Stimulated activated CD4-positive, alpha-beta T cell treated with anti-CD3 and anti-CD28 coated beads, Interleukin-15, amount 100 ng/mL, for 1 hour (primary cell): ENCODE measurements at regions not wholly inside any gene's neighbourhood (a gene's known extent, or its start where the extent isn't known, plus 50 kb on each side); places are given as distances from the start of the nearest gene placed in this dataset.

Experiments
- DNase-seq, 2 donors: peaks; one replicate each; pipeline ENCODE4 v3.0.0-alpha.2; 2020; ENCODE audit warnings: low read depth in 1 of 2, low spot score in 1 of 2

DNA sequence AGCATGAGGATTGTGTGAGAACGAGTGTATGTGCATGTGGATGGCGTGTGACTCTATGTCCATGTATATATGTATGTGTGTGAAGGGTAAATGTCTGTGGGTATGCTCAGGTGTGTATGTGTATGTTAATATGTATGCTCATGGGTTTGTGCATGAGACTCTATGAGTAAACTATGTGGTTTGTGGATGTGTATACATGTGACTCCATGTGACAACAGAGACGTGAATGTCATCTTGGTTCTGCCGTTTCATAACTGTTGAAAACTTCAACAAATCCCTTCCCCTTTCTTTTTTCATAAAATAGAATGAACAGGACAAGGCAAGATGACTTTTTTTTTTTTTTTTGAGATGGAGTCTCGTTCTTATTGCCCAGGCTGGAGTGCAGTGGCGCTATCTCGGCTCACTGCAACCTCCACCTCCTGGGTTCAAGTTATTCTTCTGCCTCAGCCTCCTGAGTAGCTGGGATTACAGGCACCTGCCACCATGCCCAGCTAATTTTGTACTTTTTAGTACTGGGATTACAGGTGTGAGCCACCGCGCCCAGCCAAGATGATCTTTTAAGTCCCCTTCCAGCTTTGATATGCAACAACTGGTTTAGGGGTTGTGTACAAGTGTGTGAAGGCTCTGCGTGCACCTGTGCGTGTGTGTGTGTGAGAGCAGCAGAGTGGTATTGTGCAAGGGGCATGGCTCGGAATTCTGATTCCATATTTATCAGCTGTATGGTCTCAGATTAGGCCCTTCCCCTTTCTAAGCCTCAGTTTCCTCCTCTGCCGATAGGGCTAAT is 106.3 kb downstream of the EBNA1BP2 start:
- no peak for DNase-seq

DNA sequence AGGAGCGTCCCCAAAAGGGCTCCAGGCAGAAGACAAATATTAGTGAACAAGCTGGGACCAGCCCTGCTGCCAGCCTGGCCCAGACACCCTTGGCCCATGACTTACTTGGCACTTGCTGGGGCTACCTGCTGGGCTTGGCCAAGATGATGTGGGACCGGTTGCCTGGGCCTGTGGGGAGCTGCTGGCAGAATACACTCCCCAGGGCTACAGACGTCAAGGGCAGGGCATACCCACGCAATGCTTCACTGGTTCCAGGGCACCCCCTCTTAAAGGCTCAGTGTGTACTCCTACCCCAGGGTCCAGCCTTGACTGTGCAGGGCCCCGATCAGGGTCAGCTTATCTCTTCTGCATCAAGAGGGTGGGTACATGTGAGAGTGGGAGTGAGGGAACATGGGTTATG is 106.5 kb upstream of the SLC2A1 start:
- DNase-seq: no peak

DNA sequence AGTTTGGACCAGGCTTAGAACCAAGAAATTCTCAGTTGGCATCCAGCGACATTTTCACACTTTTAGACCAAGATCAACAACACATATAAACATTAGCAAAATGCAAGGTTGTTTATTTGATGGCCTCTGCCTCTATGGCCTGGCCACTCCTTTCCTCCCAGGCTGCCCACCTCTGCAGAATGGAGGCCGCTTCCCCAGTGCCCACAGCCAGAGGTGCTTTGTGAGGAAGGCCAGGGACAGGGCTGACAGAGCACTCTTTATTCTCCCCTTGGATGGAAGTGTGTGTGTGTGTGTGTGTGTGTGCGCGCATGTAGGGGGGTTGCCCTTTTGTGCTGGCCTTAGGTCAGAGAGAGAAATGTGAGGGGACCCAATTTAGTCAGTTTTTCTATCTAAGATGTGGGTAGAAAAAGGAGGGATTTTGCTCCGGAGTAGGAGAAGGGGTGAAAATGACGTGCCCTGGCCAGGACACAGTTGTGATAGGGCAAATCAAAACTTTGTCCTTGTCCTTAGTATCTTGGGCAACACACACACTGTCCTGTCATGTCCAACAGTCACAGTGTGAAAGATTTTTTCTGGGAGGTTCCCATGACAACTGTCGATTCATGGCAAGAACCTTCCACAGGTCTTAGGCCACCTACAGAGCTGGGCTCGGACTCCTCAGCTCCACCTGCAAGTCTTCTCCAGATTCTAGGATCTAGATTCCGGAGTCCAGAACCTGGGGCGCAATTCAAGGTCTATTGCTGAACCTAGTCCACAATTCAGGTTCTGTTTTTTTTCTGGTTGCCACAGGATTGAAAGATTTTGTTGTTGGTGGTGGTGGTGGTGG is 104.9 kb upstream of the SLC2A1 start:
- no peak for DNase-seq

DNA sequence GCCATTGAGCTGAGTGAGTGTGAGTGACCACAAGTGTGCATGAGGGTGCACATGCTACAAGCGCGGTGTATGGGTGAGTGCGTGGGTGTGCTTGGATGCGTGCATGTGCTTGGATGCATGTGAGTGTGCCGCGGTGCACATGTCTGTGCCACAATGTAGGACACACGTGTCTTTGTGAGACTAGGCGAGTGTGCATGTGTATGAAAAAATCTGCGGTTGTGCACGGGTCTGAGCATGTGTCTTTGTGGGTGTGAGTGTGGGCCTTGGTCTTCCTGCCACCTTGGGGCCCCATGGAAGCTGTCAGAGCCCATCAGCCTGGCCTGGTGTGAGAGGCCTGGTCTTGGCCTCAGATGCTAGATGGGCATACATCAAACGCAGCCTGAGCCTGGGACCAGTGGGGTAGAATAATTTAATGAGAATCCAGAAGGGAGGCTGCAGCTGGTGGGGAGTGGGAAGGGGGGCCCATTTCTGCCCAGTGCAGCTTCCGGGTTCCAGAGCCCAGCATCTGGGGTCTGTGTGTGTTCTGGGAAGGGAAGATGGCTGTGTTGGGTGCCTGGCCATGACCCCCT is 103.9 kb upstream of the SLC2A1 start:
- no peak for DNase-seq

DNA sequence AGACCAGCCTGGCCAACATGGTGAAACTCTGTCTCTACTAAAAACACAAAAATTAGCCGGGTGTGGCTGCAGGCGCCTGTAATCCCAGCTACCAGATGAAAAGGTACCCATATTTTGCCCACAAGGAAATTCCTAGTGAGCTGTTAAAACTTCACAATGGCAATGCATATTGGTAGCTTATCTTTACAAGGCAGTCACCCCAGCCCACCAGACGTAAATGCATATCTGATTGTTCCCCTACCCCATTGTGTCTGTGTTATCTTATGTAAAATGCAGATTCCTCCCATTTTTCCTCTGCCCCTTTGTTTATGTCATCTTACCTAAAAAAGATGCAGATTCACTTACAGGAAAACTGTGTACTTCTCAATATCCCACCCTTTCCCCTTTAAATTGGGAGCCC is 103.1 kb upstream of the SLC2A1 start:
- DNase-seq: no peak

DNA sequence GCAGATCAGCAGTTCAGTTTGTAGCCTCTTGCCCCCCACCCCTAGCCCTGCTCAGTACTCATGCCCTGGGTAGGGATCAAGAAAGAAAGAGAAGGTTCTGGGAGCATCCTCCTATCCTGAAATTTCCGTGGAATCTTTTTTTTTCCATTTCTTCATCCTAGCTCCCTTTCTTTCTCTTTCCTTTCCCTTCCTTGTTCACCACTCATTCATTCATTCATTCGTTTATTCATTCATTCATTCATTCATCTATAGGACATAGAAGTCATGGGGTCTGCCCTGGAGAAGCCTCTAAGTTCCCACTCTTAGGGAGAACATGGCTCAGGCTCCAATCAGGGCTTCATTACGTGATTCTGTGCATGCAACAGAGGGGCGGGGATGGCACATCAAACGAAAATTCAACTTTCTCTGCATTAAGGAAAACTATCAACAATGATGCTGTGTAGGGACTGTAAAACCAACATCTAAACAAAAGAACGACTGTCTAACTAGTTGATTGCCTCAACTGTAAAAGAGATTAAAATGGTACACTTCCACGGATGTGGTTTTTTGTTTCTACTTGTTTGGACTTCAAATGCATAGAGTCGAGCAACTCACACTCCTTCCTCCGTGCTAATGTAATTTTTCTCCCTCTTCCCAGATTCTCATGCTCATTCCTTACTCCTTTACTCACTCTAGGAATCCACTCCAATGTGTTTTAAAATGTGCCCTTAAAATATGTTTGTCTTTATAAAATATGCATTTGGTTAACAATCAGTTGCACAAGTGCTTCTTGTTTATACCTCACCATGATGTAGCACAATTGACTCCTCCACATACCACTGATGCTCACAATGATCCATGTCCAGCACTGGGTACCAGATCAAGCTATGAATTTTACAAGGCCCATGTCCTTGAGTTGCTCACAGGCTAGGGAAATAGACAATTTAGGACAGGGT is 101.2 kb upstream of the SLC2A1 start:
- DNase-seq: no peak

DNA sequence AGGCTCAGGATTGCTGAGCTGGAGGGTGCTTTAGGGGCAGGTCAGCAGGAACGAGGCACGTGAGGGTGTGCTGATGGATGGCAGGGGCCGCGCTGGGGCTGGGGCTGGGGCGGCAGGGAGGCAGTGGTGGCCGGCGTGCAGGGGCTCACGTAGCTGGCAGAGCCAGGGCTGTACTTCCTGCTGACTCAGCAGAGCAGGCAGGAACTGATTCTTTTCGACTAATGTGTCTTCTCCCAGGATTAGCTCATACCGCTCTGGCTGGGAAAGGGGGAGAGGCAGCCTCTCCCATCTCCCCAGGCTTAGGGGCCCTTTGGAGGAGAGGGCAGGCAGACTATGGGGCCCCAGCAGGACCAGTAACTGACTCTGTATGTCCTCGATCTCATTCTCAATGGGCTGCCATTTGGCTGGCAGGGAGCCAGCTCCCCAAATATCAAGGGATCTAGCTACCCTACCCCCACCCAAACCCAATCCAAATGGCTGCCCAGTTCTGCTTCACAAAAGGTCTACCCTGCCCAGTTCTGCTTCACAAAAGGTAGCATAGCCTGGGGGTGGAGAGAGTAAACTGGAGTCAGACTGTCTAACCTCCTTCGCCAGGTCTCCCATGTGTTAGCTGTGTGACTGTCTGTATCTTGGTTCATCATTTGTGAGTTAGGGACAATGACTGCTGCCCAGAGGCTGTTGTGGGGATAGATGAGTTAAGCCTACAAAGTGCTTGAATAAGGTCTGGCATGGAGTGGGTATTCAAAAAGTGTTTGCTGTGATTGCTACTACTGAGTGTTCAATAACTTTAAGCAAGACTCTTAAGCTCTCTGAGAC is 100.1 kb upstream of the SLC2A1 start:
- DNase-seq: no peak

DNA sequence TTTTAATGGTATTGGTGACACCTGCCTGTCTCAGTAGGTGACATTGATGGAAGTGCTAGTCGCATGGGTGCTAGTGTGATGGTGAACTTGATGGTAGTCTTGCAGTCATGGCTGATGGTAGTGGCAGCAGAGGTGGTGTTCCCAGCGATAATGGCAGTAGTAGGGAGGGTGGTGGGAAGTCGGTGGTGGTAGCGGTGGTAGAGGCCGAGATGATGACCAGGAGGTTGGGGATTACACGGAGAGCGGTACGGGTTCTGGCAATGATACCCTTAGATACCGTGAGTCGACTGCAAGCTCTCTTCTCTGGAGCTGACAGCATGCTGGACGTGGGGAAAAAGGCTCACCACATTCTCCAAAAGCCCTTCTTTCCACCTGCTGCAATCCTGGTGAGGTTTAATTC is 99.4 kb upstream of the SLC2A1 start:
- DNase-seq: no peak

DNA sequence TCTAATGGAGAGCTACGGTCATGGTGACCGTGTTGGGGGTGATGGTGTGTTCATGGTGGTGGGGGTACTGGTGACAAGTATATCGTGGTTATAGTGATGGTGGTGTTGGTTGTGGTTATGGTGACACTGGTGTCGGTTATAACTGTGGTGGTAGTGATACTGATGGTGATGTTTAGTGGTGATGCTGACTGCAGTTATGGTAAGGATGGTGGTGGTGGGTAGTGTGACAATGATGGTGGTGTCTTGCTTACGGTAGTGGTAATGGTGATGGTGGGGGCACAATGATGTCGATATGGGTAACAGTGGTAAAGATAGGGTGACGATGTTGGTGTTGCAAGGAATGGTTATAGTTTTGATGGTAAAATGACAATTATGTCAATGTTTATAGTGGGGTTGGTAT is 98.9 kb upstream of the SLC2A1 start:
- DNase-seq: no peak

DNA sequence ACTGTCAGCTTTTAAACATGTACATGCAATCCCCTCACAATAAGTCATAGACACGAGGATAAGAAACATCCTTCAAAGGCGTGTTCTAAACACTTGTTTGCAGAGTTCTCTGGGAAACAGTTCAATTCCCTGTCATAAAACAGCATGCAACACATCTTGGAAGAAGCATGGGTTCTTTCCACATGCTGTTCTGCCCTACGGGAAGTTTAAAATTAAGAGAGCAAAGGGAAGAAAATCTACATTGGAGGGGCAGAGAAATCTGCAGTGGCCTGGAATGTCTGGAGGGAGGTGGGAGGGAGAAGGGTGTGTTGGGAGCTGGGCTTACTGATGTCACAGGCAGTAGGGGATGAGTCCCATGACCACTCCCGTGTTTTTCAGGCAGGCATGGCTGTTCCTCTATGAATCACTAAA is 98.3 kb upstream of the SLC2A1 start:
- no peak for DNase-seq

DNA sequence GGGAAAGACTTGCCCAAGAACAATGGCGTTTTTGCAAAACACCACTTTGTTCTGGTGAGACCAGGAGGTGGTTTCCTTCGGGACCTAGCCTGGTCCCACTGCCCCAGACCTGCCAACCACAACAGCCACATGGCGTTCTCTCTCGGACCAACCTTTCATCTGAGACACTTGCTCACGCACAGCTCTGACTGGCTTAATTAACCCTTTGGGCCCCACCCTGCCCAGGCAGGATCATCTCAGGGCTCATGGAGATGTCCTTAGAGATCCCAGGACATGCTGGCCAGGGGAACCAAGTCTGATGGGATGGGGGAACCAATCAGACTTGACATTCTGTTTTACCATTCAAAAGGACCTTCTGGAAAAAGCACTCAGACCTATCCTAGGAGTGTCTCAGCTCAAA is 97.8 kb upstream of the SLC2A1 start:
- no peak for DNase-seq

DNA sequence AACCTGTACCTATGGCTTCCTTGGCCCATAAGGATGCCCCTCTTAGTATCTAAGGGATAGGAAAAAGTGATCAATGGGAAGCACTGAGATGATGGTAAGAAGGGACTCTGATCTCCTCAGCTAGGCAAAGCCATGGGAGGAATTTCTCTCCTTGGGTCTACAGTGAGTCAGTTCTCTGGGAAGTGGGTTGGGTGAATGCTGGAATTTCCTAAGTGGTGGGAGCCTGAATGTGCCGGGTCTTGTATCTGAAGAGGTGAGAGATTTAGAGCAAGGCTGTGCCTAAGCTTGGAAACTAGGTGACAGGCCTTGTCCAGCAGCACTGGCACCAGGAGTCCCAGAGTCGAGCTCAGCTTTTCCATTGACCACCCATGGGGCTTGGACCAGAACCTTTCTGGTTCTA is 96.3 kb upstream of the SLC2A1 start:
- no peak for DNase-seq

DNA sequence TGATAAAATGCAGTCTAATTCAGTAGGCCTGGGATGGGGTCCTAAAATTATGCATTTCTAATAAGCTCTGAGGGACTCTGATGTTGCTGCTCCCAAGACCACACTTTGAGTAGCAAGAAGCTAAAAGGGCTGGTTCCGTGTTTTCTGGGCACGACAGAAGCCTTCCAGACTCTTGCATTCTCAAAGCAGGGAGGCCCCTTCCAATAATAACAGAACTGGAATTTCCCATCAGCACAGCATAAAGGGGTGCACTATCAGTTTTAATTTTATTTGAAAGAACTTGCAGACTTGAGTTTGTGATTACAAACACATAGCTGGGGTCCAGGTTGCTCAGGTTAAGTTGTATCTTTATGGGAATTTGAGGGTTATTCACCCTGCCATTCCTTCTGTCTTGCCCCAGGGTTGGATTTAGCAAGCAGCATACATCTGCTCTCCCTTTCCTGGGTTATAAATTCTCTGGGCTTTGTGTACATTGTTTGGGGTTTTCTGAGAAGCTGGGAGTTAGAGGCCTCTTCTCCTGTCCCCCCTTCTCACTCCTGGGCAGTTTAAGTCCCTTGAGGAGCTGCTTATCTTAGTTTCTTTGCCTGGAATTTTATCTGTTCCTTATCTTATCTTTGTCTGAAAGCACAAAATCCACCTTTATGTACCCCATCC is 94.2 kb upstream of the SLC2A1 start:
- DNase-seq: no peak

DNA sequence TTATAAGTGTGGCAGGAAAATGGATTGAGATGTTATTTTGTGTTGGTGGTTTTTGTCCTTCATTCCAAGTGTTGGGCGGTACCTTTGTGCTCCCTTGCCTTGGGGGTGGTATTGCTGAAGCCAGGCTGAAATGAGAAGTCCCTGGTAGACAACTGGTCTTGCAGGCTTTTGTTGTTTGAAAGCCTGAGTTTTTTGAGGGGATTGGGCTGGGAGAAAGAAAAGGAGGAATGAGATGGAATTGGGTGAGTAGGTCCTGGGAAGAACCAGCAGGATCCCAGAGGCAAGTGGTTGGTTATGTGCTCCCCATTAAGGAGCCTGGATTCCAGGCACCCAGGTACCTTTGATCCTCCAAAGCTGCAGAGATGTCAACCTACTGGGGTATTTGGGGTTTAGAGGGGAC is 93.7 kb upstream of the SLC2A1 start:
- no peak for DNase-seq

DNA sequence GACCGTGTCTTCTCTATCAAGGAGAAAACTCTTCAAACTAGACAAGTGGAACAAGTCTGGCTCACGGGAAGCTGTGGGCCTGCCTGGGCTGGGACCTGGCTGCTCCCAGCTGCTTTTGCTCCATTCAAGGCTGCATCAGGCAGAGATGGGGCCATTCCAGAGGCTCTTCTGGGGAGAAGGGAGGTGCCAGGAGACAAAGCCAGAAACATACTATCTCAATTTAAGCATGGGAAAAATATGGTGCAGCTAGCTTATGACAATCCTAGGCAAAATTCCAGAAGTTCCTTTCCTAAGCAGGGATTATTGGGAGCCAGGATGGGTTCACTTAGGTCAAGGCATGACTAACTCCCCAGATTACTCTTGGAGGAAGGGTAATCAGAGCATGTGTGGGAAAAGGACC is 90.8 kb upstream of the SLC2A1 start:
- DNase-seq: no peak

DNA sequence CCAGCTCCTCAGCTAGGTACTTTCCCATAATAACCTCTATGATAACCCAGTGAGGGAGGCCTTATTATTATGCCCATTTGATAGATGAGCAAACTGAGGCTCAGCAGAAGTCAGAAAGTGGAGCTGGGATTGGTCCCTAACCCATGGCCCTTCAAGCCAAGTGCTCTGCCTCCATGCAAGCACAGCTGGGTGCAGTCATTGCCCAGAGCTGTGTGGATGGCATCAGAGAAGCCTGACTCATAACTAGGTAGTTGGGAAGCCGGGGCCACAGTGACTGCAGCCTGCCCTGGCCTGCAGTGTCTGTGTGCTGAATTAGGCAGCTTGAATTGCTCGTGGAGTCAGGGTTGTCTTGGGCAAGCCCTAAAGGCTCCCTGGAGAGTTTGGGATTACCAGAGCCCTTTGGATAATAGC is 89.9 kb upstream of the SLC2A1 start:
- DNase-seq: no peak

DNA sequence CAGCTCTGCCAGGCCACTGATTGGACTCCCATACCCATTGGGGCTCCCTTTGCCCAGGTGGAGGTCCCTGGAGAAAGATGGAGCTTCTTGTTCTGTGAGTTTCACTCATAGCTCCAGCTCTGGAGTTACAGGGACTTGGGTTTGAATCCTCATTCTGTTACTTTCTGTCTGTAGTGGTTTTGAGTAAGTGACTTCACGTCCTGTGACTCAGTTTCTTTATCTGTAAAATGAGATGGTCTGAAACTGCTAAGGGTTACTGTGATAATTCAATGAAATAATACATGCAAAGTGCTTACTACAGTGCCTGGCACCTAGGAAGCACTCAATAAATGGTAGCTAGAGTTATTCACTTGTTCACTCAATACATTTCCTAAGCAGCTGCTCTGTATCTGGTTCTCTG is 88.5 kb upstream of the SLC2A1 start:
- DNase-seq: no peak

DNA sequence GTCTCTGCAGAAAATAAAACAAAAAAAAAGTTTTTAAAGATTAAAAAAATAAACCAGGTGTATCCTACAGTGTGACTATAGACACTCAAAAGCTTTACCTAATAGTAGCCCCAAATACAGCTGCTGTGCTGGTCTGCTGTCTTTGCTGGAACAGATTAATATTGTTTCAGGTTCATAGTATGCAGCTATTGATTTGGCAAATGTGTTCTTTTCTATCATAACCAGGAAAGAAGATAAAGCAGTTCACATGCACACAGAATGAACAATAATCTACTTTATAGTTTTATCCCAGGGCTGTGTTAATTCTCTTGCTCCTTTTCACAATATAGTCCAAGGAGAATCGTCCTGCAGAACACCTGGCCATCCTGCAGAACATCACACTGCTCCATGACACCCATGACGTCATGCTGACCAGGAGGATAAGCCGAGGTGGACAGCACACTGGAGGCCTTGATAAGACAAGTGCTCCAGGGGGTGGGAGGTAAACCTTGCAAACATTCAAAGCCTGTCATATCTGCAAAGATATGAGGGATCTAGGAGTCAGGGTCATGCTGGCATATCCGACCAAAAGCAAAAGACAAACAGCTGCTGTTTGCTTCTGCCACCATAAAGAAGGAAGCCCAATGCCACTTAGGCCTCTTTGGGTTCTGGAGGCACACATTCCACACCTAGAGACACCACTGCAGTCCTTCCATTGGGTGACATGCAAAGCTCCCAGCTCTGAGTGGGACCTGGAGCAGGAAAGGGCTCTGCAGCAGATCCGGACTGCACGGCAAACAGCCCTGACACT is 86.1 kb upstream of the SLC2A1 start:
- no peak for DNase-seq

DNA sequence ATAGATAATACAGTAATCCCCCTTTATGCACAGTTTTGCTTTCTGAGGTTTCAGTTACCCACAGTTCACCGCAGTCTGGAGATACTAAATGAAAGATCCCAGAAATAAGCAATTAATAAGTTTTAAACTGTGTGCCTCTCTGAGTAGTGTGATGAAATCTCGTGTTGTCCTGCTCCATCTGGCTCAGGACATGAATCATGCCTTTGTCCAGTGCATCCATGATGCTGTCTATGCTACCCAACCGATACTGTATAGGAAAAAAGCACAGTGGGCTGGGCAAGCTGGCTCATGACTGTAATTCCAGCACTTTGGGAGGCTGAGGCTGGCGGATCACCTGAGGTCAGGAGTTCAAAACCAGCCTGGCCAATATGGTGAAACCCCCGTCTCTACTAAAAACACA is 85.0 kb upstream of the SLC2A1 start:
- no peak for DNase-seq
